Dermis blood vessel endothelial cell (primary cell): ENCODE measurements at regions not wholly inside any gene's neighbourhood (a gene's known extent, or its start where the extent isn't known, plus 50 kb on each side); places are given as distances from the start of the nearest gene placed in this dataset.
A peak's percentile ranks its signal among the peaks of the same experiment; 100 is the strongest.

Experiments used
- DNase-seq: peaks from one replicate; pipeline ENCODE4 v3.0.0; 2010

DNA sequence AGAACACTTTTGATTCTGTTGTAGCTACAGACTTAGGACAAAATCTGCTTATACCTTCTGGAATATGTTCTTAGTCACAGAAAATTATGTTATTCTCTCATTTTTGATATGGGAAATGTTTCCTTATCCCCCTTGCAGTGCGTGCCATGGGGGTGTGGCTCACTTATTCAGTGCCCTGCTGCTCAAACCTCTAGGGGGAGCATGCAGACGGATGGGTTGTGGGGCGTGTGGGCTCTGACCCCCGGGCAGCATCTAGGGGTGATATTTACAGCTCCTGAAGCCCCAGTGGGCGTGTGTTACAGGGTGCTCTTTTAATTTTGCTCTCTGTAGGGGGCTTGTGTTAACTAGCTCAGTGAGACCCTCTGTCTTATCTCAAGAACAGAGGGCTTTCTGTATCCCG, 61.3 kb upstream of the FERMT1 start:
- DNase-seq: no peak

DNA sequence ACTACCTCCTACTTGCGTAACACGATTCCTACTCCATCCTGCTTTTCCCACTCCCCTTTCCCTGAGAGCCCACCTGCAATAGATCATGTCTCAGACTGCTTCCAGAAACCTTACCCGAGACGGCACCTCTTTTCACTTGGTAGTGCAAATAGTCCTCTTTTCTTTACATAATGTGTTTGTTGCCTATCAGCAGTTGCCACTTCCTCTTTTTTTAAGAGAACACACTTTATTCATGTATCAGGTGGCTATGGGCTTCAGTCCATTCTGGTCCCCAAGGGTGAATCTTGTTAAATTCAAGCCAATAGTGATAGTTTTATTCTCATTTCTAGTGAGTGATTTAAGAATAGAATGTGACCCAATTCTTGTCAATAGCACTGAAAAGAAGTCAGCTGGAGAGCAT, 57.7 kb upstream of the FERMT1 start:
- DNase-seq: no peak

DNA sequence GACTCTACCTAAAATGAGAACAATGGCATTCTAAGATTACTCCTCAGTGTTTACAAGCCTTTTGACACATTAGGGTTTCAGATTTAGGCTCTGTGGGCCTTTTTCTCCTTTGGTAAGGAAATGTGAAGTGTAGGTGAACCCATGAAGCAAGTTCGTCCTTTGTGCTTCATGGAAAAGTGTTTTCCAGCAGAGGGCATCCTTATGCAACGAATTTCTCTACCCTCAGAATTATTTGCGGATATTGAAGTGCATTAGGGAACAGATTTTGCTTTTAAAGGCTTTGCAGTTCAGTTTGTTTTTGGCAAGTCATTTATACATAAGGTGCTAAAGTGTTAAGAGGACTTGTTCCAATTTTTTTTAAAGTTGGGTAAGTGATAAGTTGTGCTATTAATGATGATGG, 55.7 kb upstream of the FERMT1 start:
- peak; percentile 67 for DNase-seq

DNA sequence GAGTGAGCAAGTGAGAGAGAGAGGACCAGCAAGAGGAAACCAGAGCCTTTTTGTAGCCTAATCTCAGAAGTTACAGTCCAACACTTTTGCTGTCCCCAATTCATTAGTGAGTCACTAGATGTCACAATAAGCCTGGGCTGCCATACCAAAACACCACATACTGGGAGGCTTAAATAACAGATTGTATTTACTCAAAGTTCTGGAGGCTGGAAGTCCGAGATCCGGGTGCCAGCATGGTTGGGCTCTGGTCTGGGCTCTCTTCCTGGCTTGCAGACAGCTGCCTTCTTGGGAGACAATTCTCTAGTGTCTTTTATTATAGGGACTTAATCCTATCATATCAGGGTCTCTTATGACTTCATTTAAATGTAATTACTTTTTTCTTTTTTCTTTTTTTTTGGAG, 50.7 kb upstream of the FERMT1 start:
- no peak for DNase-seq
